ENCODE measurements at regions not wholly inside any gene's neighbourhood (a gene's known extent, or its start where the extent isn't known, plus 50 kb on each side); places are given as distances from the start of the nearest gene placed in this dataset.

- DNase-seq = no peak
These were observed 319.6 kb downstream of the GPATCH2 start for GRCh38 chr1:217311269-217311668.

GRCh38 chr1:217281332-217281731, 349.6 kb downstream of the GPATCH2 start:
- DNase-seq = no peak

- no peak for DNase-seq
These were observed 355.1 kb downstream of the GPATCH2 start for GRCh38 chr1:217275655-217276398.

- DNase-seq = no peak
These were observed 355.8 kb downstream of the GPATCH2 start for GRCh38 chr1:217274927-217275654.

GRCh38 chr1:217274416-217274815, 356.5 kb downstream of the GPATCH2 start:
- no peak for DNase-seq

GRCh38 chr1:217273866-217274265, 357.0 kb downstream of the GPATCH2 start:
- no peak for DNase-seq

GRCh38 chr1:217272385-217272784, 358.5 kb downstream of the GPATCH2 start:
- no peak for DNase-seq

- DNase-seq = no peak
These were observed 360.8 kb downstream of the GPATCH2 start for GRCh38 chr1:217270101-217270500.

GRCh38 chr1:217268058-217268457, 362.8 kb downstream of the GPATCH2 start:
- DNase-seq = no peak

GRCh38 chr1:217261636-217262035, 369.3 kb downstream of the GPATCH2 start:
- no peak for DNase-seq

- DNase-seq = no peak
These were observed 370.2 kb downstream of the GPATCH2 start for GRCh38 chr1:217260676-217261075.

GRCh38 chr1:217253985-217254384, 376.9 kb downstream of the GPATCH2 start:
- DNase-seq = no peak

- no peak for DNase-seq
These were observed 377.5 kb downstream of the GPATCH2 start for GRCh38 chr1:217253351-217253750.

GRCh38 chr1:217251121-217251520, 379.8 kb downstream of the GPATCH2 start:
- DNase-seq = no peak

- DNase-seq = no peak
These were observed 381.0 kb downstream of the GPATCH2 start for GRCh38 chr1:217249857-217250256.

GRCh38 chr1:217244971-217245370, 385.9 kb downstream of the GPATCH2 start:
- no peak for DNase-seq

GRCh38 chr1:217240656-217241055, 390.2 kb downstream of the GPATCH2 start:
- no peak for DNase-seq

GRCh38 chr1:217238945-217239344, 391.9 kb downstream of the GPATCH2 start:
- DNase-seq = no peak

- DNase-seq = no peak
These were observed 400.5 kb downstream of the GPATCH2 start for GRCh38 chr1:217230412-217230811.

- DNase-seq = no peak
These were observed 402.2 kb downstream of the GPATCH2 start for GRCh38 chr1:217228689-217229088.

- no peak for DNase-seq
These were observed 406.7 kb downstream of the GPATCH2 start for GRCh38 chr1:217224201-217224600.

- no peak for DNase-seq
These were observed 416.3 kb downstream of the GPATCH2 start for GRCh38 chr1:217214551-217214950.

GRCh38 chr1:217211486-217211885, 419.4 kb downstream of the GPATCH2 start:
- DNase-seq = no peak

- no peak for DNase-seq
These were observed 425.3 kb downstream of the GPATCH2 start for GRCh38 chr1:217205578-217205977.

All from retina (tissue), 1 donor.